ENCODE measurements at regions not wholly inside any gene's neighbourhood (a gene's known extent, or its start where the extent isn't known, plus 50 kb on each side); places are given as distances from the start of the nearest gene placed in this dataset.

GRCh38 chr6:91477688-91478087 lies 890.8 kb upstream of the MAP3K7 start:
- DNase-seq (ENCODE audit: low read depth, low spot score) = no peak

- DNase-seq (ENCODE audit: low read depth, low spot score) = peak; percentile 7
Measured at GRCh38 chr6:91476000-91476399, 889.1 kb upstream of the MAP3K7 start.

- no peak for DNase-seq (ENCODE audit: low read depth, low spot score)
Measured at GRCh38 chr6:91465393-91465792, 878.5 kb upstream of the MAP3K7 start.

- DNase-seq (ENCODE audit: low read depth, low spot score) = no peak
Measured at GRCh38 chr6:91464718-91465117, 877.8 kb upstream of the MAP3K7 start.

GRCh38 chr6:91464201-91464600 lies 877.3 kb upstream of the MAP3K7 start:
- DNase-seq (ENCODE audit: low read depth, low spot score) = no peak

- DNase-seq (ENCODE audit: low read depth, low spot score) = no peak
Measured at GRCh38 chr6:91462241-91462640, 875.4 kb upstream of the MAP3K7 start.

GRCh38 chr6:91453224-91453878 lies 866.5 kb upstream of the MAP3K7 start:
- DNase-seq (ENCODE audit: low read depth, low spot score) = no peak

GRCh38 chr6:91449539-91449938 lies 862.7 kb upstream of the MAP3K7 start:
- DNase-seq (ENCODE audit: low read depth, low spot score) = no peak

- DNase-seq (ENCODE audit: low read depth, low spot score) = no peak
Measured at GRCh38 chr6:91447530-91448254, 860.8 kb upstream of the MAP3K7 start.

- DNase-seq (ENCODE audit: low read depth, low spot score) = no peak
Measured at GRCh38 chr6:91447081-91447480, 860.2 kb upstream of the MAP3K7 start.

GRCh38 chr6:91443405-91443804 lies 856.5 kb upstream of the MAP3K7 start:
- DNase-seq (ENCODE audit: low read depth, low spot score) = no peak

- no peak for DNase-seq (ENCODE audit: low read depth, low spot score)
Measured at GRCh38 chr6:91442342-91442741, 855.5 kb upstream of the MAP3K7 start.

GRCh38 chr6:91438570-91438969 lies 851.7 kb upstream of the MAP3K7 start:
- no peak for DNase-seq (ENCODE audit: low read depth, low spot score)

- DNase-seq (ENCODE audit: low read depth, low spot score) = no peak
Measured at GRCh38 chr6:91437315-91437729, 850.5 kb upstream of the MAP3K7 start.

GRCh38 chr6:91436448-91436847 lies 849.6 kb upstream of the MAP3K7 start:
- no peak for DNase-seq (ENCODE audit: low read depth, low spot score)

- DNase-seq (ENCODE audit: low read depth, low spot score) = no peak
Measured at GRCh38 chr6:91435630-91436029, 848.8 kb upstream of the MAP3K7 start.

- DNase-seq (ENCODE audit: low read depth, low spot score) = no peak
Measured at GRCh38 chr6:91434576-91434975, 847.7 kb upstream of the MAP3K7 start.

- DNase-seq (ENCODE audit: low read depth, low spot score) = no peak
Measured at GRCh38 chr6:91433660-91434534, 847.0 kb upstream of the MAP3K7 start.

- no peak for DNase-seq (ENCODE audit: low read depth, low spot score)
Measured at GRCh38 chr6:91428953-91429560, 842.2 kb upstream of the MAP3K7 start.

GRCh38 chr6:91428296-91428695 lies 841.4 kb upstream of the MAP3K7 start:
- no peak for DNase-seq (ENCODE audit: low read depth, low spot score)

GRCh38 chr6:91420243-91420642 lies 833.4 kb upstream of the MAP3K7 start:
- DNase-seq (ENCODE audit: low read depth, low spot score) = no peak

GRCh38 chr6:91415031-91415605 lies 828.2 kb upstream of the MAP3K7 start:
- DNase-seq (ENCODE audit: low read depth, low spot score) = no peak
